Astrocyte (in vitro differentiated cells and primary cell): ENCODE measurements at regions not wholly inside any gene's neighbourhood (a gene's known extent, or its start where the extent isn't known, plus 50 kb on each side); places are given as distances from the start of the nearest gene placed in this dataset.

Experiments used
- DNase-seq: peaks from one replicate; pipeline ENCODE4 v3.0.0-alpha.2; 2010; ENCODE audit warnings: low read depth
- FAIRE-seq: peaks from 2 replicates; lab custom pipeline; 2011; peaks lifted over from hg19 to GRCh38; lab: Jason Lieb, UNC
- H2AFZ ChIP-seq: 2 replicates; pipeline ENCODE4 v1.6.0; 2012; ENCODE audit warnings: low read depth, low read length, inconsistent platforms
- H3K27ac ChIP-seq: 2 replicates; pipeline ENCODE4 v1.5.1; 2011; ENCODE audit warnings: low read depth, low read length, inconsistent platforms
- H3K27me3 ChIP-seq: 2 replicates; pipeline ENCODE4 v1.6.0; 2011; ENCODE audit warnings: low read length, inconsistent platforms; ENCODE audit not compliant: insufficient read depth
- H3K36me3 ChIP-seq: 2 replicates; pipeline ENCODE4 v1.5.1; 2011; ENCODE audit warnings: low read length, inconsistent platforms; ENCODE audit not compliant: insufficient read depth
- H3K4me1 ChIP-seq: 2 replicates; pipeline ENCODE4 v1.5.1; 2011; ENCODE audit warnings: low read length, inconsistent platforms; ENCODE audit not compliant: insufficient read depth
- H3K4me2 ChIP-seq: 2 replicates; pipeline ENCODE4 v1.6.0; 2012; ENCODE audit warnings: low read length, inconsistent platforms
- H3K4me3 ChIP-seq: 2 replicates; pipeline ENCODE4 v1.5.1; 2011; ENCODE audit warnings: low read depth, mild to moderate bottlenecking, low read length, inconsistent platforms; ENCODE audit not compliant: insufficient read depth
- H3K79me2 ChIP-seq: 2 replicates; pipeline ENCODE4 v1.6.0; 2012; ENCODE audit warnings: mild to moderate bottlenecking, low read length, inconsistent platforms; ENCODE audit not compliant: insufficient read depth
- H3K9ac ChIP-seq: 2 replicates; pipeline ENCODE4 v1.6.0; 2012; ENCODE audit warnings: mild to moderate bottlenecking, low read length, inconsistent platforms
- H3K9me3 ChIP-seq: 2 replicates; pipeline ENCODE4 v1.5.1; 2012; ENCODE audit warnings: low read depth, mild to moderate bottlenecking, low read length, inconsistent platforms; ENCODE audit not compliant: insufficient read depth
- H4K20me1 ChIP-seq: 2 replicates; pipeline ENCODE4 v1.6.0; 2012; ENCODE audit warnings: low read length, inconsistent platforms; ENCODE audit not compliant: insufficient read depth
- H3K27ac Mint-ChIP-seq: one replicate; pipeline ENCODE4 v1.8.0; 2021; ENCODE audit warnings: mild to moderate bottlenecking, mixed read lengths; ENCODE audit not compliant: unreplicated experiment
- H3K27me3 Mint-ChIP-seq: one replicate; pipeline ENCODE4 v1.8.0; 2021; ENCODE audit warnings: low read depth, mixed read lengths; ENCODE audit not compliant: unreplicated experiment
- H3K36me3 Mint-ChIP-seq: one replicate; pipeline ENCODE4 v1.8.0; 2021; ENCODE audit warnings: low read depth, mixed read lengths; ENCODE audit not compliant: unreplicated experiment
- H3K4me1 Mint-ChIP-seq: one replicate; pipeline ENCODE4 v1.8.0; 2021; ENCODE audit warnings: low read depth, mixed read lengths; ENCODE audit not compliant: unreplicated experiment
- H3K4me3 Mint-ChIP-seq: one replicate; pipeline ENCODE4 v1.8.0; 2021; ENCODE audit warnings: mild to moderate bottlenecking, moderate library complexity, mixed read lengths; ENCODE audit not compliant: unreplicated experiment
- H3K9me3 Mint-ChIP-seq: one replicate; pipeline ENCODE4 v1.8.0; 2021; ENCODE audit warnings: mild to moderate bottlenecking, mixed read lengths; ENCODE audit not compliant: unreplicated experiment
- EZH2 ChIP-seq: IDR thresholded peaks from 2 replicates; pipeline ENCODE4 v1.6.1; 2012; ENCODE audit warnings: mild to moderate bottlenecking, low read length, inconsistent platforms; ENCODE audit not compliant: insufficient read depth
- TF ChIP-seq, protein P1 (sequence below): IDR thresholded peaks from 2 replicates; pipeline ENCODE4 v1.5.1; 2011; ENCODE audit warnings: low read depth, mild to moderate bottlenecking, inconsistent platforms, low read length, moderate library complexity; ENCODE audit not compliant: insufficient read depth

DNA sequence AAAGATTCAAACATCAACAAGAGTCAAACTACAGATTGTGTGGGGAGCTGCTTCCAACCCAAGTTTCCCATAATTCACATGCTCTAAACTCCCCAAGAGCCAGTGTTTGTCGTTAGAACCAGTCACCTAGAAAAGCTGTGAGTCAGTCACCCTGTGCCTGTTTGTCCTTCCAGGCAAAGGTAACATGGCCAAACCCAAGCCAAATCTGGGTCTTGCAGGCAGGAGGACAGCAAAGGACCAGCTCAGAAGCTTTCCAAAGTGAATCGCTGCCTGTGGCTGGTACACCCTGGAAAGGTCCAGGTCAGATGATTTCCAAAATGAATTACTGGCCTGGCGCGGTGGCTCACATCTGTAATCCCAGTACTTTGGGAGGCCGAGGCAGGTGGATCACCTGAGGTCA, 251.5 kb downstream of the FAM43A start:
- Histone ChIP-seq H3K4me3 (no peak overlapping the region), H2AFZ (no peak overlapping the region), H3K79me2 (no peaks in the 10 kb centered on the region), H3K4me2 (no peak overlapping the region), H3K9ac (no peak overlapping the region), H3K9me3 (peaks cover 2% of the 10 kb centered on the region), H4K20me1 (no peaks in the 10 kb centered on the region), H3K36me3 (no peaks in the 10 kb centered on the region), H3K27ac (no peak overlapping the region), H3K4me1 (no peaks in the 10 kb centered on the region), H3K27me3 (no peaks in the 10 kb centered on the region)
- Mint-ChIP-seq H3K9me3 (peaks cover 18% of the 10 kb centered on the region), H3K36me3 (peaks cover 5% of the 10 kb centered on the region), H3K27ac (no peak overlapping the region), H3K4me3 (no peak overlapping the region), H3K27me3 (peaks cover 28% of the 10 kb centered on the region), H3K4me1 (no peaks in the 10 kb centered on the region)
- FAIRE-seq: no peak
- TF ChIP-seq, protein P1, sequence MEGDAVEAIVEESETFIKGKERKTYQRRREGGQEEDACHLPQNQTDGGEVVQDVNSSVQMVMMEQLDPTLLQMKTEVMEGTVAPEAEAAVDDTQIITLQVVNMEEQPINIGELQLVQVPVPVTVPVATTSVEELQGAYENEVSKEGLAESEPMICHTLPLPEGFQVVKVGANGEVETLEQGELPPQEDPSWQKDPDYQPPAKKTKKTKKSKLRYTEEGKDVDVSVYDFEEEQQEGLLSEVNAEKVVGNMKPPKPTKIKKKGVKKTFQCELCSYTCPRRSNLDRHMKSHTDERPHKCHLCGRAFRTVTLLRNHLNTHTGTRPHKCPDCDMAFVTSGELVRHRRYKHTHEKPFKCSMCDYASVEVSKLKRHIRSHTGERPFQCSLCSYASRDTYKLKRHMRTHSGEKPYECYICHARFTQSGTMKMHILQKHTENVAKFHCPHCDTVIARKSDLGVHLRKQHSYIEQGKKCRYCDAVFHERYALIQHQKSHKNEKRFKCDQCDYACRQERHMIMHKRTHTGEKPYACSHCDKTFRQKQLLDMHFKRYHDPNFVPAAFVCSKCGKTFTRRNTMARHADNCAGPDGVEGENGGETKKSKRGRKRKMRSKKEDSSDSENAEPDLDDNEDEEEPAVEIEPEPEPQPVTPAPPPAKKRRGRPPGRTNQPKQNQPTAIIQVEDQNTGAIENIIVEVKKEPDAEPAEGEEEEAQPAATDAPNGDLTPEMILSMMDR: no peak
- no peak for TF ChIP-seq EZH2
- DNase-seq: no peak

DNA sequence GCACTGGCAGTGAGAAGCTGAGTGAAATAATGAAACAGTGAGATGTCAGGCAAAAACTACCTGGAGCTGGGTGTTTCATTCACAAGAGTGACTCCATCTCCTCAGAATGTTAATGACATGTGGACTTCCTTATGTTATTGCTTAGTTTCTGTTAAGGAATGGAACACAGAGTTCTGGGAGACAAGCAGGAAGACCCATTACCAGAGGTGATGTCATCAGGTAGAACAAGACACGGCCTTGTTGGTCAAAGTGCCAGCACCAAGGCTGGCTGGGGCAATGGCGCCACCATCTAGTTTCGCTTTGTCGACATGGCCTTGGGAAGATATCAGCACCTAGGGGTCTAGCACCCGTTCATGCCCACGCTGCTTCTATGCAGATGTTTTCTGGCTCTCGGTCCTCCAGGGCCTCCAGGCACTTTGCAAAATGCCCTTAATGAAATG, 252.2 kb downstream of the FAM43A start:
- no peak for DNase-seq

More for the DNA sequence above, 252.2 kb downstream of the FAM43A start:
- no peak overlapping the region for H3K27ac ChIP-seq
- Mint-ChIP-seq H3K27ac (no peak overlapping the region), H3K4me3 (no peak overlapping the region), H3K36me3 (peaks cover 5% of the 10 kb centered on the region), H3K4me1 (no peaks in the 10 kb centered on the region), H3K27me3 (peaks cover 32% of the 10 kb centered on the region), H3K9me3 (peaks cover 12% of the 10 kb centered on the region)
- peaks cover 3% of the 10 kb centered on the region for H3K9me3 ChIP-seq
- no peak overlapping the region for H3K4me3 ChIP-seq
- no peaks in the 10 kb centered on the region for H3K36me3 ChIP-seq
- H3K79me2 ChIP-seq: no peaks in the 10 kb centered on the region
- H3K4me1 ChIP-seq: no peaks in the 10 kb centered on the region
- FAIRE-seq: no peak
- TF ChIP-seq, protein P1: no peak
- TF ChIP-seq EZH2: no peak
- no peak overlapping the region for H3K4me2 ChIP-seq
- H3K9ac ChIP-seq: no peak overlapping the region
- no peaks in the 10 kb centered on the region for H4K20me1 ChIP-seq
- no peak overlapping the region for H2AFZ ChIP-seq
- H3K27me3 ChIP-seq: no peaks in the 10 kb centered on the region
